Lower lobe of right lung (tissue), 2 donors: ENCODE measurements at regions not wholly inside any gene's neighbourhood (a gene's known extent, or its start where the extent isn't known, plus 50 kb on each side); places are given as distances from the start of the nearest gene placed in this dataset.

ENCODE experiments used
- ATAC-seq, 2 donors: fragments of 200-7000 bp; cut with Tn5 transposase; one replicate each; pipeline ENCODE4 v1.9.1; 2020 to 2022; ENCODE audit warnings: mild to moderate bottlenecking in 2 of 2, moderate library complexity in 2 of 2
- DNase-seq: peaks from one replicate; pipeline ENCODE4 v3.0.0-alpha.2; 2020
- H3K27ac ChIP-seq: fragments of 200-600 bp; one replicate; pipeline ENCODE4 v1.8.0; 2022
- H3K27me3 ChIP-seq: fragments of 200-600 bp; one replicate; pipeline ENCODE4 v1.8.0; 2022; ENCODE audit warnings: low read depth
- H3K36me3 ChIP-seq: fragments of 200-600 bp; one replicate; pipeline ENCODE4 v1.8.0; 2022; ENCODE audit warnings: mild to moderate bottlenecking
- H3K4me1 ChIP-seq: fragments of 200-600 bp; one replicate; pipeline ENCODE4 v1.8.0; 2022
- H3K4me3 ChIP-seq: fragments of 200-600 bp; one replicate; pipeline ENCODE4 v1.8.0; 2022; ENCODE audit warnings: mild to moderate bottlenecking
- H3K9me3 ChIP-seq: fragments of 200-600 bp; one replicate; pipeline ENCODE4 v1.8.0; 2022
- intact Hi-C: fragments of 100-400 bp; cut with DNase I; formaldehyde crosslinking; loops from one replicate; pipeline ENCODE4 v1.11.0; 2022
- TF ChIP-seq, protein P1 (sequence below): fragments of 200-600 bp; IDR thresholded peaks from one replicate; pipeline ENCODE4 v1.8.0; 2022; ENCODE audit warnings: antibody characterized with exemption, mild to moderate bottlenecking
- donor health status: DM: no; HTN: yes; CAD: no; lungs with severe emphysema.

DNA sequence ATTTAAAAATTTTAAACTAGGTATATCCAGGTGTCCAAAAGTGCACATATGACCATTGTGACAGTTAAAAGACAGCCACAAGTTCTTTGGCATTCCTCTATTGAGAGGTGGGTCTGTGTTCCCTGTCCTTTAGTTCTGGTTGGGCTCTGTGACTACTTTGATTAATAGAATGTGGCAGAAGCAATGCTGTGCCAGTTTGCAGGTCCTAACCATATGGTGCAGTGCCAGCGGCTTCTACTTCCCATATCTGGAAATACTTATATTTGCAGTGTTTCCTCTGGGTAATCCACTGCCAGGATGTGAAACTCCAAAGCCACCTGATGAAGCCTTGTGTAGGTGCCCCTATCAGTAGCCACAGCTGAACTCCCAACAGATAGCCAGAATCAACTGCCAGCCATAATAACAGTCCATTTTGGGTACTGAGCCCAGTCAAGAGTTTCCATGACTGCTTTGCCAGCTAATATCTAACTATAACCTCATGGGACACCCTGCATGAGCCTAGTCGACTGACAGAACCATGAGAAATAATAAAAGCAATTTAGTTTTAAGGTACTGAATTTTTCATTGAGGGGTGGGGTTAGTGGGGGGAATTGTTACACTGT lies 361.0 kb upstream of the SEMA6A start:
- DNase-seq = no peak
- H3K4me3 ChIP-seq = no peak overlapping the region
- no peaks in the 10 kb centered on the region for H3K9me3 ChIP-seq
- TF ChIP-seq, protein P1, sequence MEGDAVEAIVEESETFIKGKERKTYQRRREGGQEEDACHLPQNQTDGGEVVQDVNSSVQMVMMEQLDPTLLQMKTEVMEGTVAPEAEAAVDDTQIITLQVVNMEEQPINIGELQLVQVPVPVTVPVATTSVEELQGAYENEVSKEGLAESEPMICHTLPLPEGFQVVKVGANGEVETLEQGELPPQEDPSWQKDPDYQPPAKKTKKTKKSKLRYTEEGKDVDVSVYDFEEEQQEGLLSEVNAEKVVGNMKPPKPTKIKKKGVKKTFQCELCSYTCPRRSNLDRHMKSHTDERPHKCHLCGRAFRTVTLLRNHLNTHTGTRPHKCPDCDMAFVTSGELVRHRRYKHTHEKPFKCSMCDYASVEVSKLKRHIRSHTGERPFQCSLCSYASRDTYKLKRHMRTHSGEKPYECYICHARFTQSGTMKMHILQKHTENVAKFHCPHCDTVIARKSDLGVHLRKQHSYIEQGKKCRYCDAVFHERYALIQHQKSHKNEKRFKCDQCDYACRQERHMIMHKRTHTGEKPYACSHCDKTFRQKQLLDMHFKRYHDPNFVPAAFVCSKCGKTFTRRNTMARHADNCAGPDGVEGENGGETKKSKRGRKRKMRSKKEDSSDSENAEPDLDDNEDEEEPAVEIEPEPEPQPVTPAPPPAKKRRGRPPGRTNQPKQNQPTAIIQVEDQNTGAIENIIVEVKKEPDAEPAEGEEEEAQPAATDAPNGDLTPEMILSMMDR = no peak
- no peak for ATAC-seq
- no peak overlapping the region for H3K27ac ChIP-seq
- intact Hi-C loops = no loop called here
- no peaks in the 10 kb centered on the region for H3K4me1 ChIP-seq
- no peaks in the 10 kb centered on the region for H3K27me3 ChIP-seq
- H3K36me3 ChIP-seq = no peaks in the 10 kb centered on the region

DNA sequence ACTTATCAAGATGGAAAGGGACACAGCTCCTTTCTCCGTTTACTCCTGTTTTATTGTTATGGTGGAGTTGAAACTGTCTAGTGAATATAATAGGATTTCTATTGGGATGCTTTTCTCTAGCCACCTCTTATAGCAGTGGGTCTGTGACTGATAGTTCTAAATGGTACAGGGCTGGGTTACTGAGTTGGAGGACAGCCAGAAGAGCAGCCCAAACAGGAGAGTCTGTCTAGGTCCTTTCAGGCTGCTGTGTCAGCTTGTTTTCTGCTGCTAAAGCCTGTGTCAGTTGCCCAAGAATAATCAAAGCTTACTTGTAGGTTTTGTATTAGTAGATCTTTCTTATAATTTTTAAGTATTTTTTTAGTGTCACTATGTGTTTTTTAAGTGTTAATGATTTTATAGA lies 356.0 kb upstream of the SEMA6A start:
- Histone ChIP-seq H3K9me3 (no peaks in the 10 kb centered on the region), H3K27ac (no peak overlapping the region), H3K27me3 (no peaks in the 10 kb centered on the region), H3K36me3 (no peaks in the 10 kb centered on the region), H3K4me1 (no peaks in the 10 kb centered on the region), H3K4me3 (no peak overlapping the region)
- ATAC-seq = no peak
- no peak for DNase-seq
- intact Hi-C loops = no loop called here
- TF ChIP-seq, protein P1 = no peak

DNA sequence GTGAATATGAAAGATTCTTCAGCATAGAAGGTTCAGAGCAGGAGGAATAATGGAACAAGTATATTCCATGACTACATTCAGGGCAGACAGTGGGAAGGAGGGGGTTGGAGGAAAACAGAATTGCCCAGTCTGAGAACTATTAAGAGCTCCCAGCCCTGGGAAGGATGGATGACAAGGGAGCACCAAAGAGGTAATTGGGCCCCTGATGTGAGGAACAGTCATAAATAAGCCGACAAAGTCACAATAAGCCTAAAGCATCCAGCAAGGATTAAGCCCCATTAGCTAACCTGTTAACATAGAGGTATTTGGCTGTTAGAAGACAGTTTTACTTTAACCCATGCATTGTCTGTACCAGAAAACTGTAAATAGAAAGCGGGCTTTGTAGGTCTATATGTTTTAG lies 348.7 kb upstream of the SEMA6A start:
- TF ChIP-seq, protein P1 = no peak
- no peak overlapping the region for H3K4me3 ChIP-seq

DNA sequence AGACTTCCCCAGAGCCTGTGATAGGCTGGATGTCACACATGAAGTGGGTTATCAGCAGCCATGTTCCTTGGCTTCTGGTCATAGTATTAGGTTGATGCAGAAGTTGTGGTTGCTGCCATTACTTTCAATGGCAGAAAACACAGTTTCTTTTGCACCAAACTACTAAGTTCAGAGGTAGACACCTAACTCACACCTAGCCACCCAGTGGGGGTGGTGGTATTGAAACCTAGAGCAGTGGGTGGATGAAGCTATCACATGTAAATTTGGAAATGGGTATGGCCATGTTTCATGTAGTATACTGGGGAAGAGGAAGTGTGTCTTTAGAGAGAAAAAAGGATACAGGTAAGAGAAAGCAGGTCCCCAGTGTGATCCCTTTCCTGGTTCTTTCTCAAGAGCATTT lies 347.9 kb upstream of the SEMA6A start:
- ATAC-seq = no peak
- no peak overlapping the region for H3K4me3 ChIP-seq
- intact Hi-C loops = no loop called here
- H3K27ac ChIP-seq = no peak overlapping the region
- no peaks in the 10 kb centered on the region for H3K27me3 ChIP-seq
- H3K4me1 ChIP-seq = no peaks in the 10 kb centered on the region
- no peaks in the 10 kb centered on the region for H3K9me3 ChIP-seq
- TF ChIP-seq, protein P1 = no peak
- H3K36me3 ChIP-seq = no peaks in the 10 kb centered on the region
- DNase-seq = no peak

More for the DNA sequence above, 348.7 kb upstream of the SEMA6A start:
- no peak overlapping the region for H3K27ac ChIP-seq
- no peak for ATAC-seq
- DNase-seq = no peak
- intact Hi-C loops = no loop called here
- no peaks in the 10 kb centered on the region for H3K27me3 ChIP-seq
- H3K9me3 ChIP-seq = no peaks in the 10 kb centered on the region
- no peaks in the 10 kb centered on the region for H3K4me1 ChIP-seq
- no peaks in the 10 kb centered on the region for H3K36me3 ChIP-seq

DNA sequence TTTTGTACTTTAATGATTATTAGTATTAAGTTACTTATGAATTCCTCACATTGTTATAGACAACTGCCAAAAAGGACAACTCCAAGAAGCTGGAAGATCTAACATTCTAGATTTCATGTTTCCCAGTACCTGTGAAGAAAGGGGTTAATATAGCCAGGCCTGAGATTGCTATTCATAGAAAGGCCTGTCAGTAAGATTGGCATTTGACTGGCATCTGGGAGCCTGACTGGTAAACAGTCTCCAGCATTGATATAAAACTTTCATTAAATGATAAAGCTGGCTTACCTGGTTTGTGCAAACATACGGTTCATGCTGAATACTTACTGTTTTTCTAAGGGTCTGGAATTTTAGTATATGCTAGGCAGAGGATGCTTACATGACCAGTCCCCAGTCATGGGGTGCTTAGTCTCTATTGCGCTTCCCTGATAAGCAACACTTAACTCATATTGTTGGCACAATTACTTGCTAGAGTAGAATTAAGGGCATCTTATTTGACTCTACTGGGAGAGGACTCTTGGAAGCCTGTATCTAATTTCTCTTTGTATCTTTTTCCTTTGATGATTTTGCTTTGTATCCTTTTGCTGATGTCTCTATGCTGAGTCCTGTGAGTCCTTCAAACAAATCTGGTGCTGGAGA lies 340.4 kb upstream of the SEMA6A start:
- Histone ChIP-seq H3K4me3 (no peak overlapping the region), H3K9me3 (no peaks in the 10 kb centered on the region), H3K27me3 (no peaks in the 10 kb centered on the region), H3K4me1 (no peaks in the 10 kb centered on the region), H3K36me3 (no peaks in the 10 kb centered on the region), H3K27ac (no peak overlapping the region)
- DNase-seq (no peak), ATAC-seq (no peak)
- intact Hi-C loops = no loop called here
- TF ChIP-seq, protein P1 = no peak
